ENCODE measurements at regions not wholly inside any gene's neighbourhood (a gene's known extent, or its start where the extent isn't known, plus 50 kb on each side); places are given as distances from the start of the nearest gene placed in this dataset.
"Not testable (repeated sequence)": the region's sequence is repeated elsewhere in the genome, so short reads cannot be mapped to it uniquely, and the experiment has no call there.

- no CpG with 5 or more reads among the region's 19 CpGs for WGBS (ENCODE audit: insufficient coverage, insufficient read length)
- no peaks in the 10 kb centered on the region for H3K9me3 ChIP-seq (ENCODE audit: control insufficient read depth, insufficient read depth, low read length)
- H3K27ac ChIP-seq (ENCODE audit: low read length), result no peak overlapping the region
- no peak overlapping the region for H3K4me3 ChIP-seq (ENCODE audit: low read length)
- no peaks in the 10 kb centered on the region for H3K27me3 ChIP-seq (ENCODE audit: control insufficient read depth, insufficient read depth, low read length)
- DNase-seq (ENCODE audit: low read depth, low spot score), result no peak
- H3K36me3 ChIP-seq (ENCODE audit: control insufficient read depth, insufficient read depth, low read length), result no peaks in the 10 kb centered on the region
- H3K4me1 ChIP-seq (ENCODE audit: control insufficient read depth, insufficient read depth, low read length), result no peaks in the 10 kb centered on the region
These were observed 275.4 kb downstream of the SHOX start for GRCh38 chrX:905848-906566.

GRCh38 chrX:903116-903515 lies 272.5 kb downstream of the SHOX start:
- no peaks in the 10 kb centered on the region for H3K36me3 ChIP-seq (ENCODE audit: control insufficient read depth, insufficient read depth, low read length)

DNA sequence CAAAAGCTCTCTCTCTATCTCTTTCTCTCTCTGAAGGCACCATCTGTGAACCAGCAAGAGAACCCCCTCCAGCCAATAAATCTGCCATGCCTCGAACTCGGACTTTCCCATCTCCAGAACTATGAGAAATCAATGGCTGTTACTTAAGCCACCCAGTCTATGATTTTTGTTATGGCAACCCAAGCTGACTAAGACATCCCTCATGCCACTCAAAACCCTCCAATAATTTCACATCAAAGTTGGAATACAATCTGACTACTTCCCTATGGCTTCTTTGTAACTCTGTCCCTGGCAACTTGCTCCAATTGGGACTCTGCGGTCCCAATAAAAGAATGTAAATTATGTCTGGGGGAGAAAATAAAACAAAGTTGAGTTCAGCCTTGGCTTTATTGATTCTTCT lies 265.7 kb downstream of the SHOX start:
- DNase-seq (ENCODE audit: low read depth, low spot score), result no peak
- no peaks in the 10 kb centered on the region for H3K36me3 ChIP-seq (ENCODE audit: control insufficient read depth, insufficient read depth, low read length)
- H3K4me3 ChIP-seq (ENCODE audit: low read length), result no peak overlapping the region
- WGBS (ENCODE audit: insufficient coverage, insufficient read length), result no CpG with 5 or more reads among the region's 3 CpGs
- H3K9me3 ChIP-seq (ENCODE audit: control insufficient read depth, insufficient read depth, low read length), result peaks cover 3% of the 10 kb centered on the region; the same call in 1 of the 2 replicates
- no peak overlapping the region for H3K27ac ChIP-seq (ENCODE audit: low read length)
- no peaks in the 10 kb centered on the region for H3K27me3 ChIP-seq (ENCODE audit: control insufficient read depth, insufficient read depth, low read length)
- no peaks in the 10 kb centered on the region for H3K4me1 ChIP-seq (ENCODE audit: control insufficient read depth, insufficient read depth, low read length)

More at GRCh38 chrX:903116-903515, 272.5 kb downstream of the SHOX start:
- Histone ChIP-seq H3K9me3 (ENCODE audit: control insufficient read depth, insufficient read depth, low read length) (no peaks in the 10 kb centered on the region), H3K27ac (ENCODE audit: low read length) (no peak overlapping the region), H3K4me3 (ENCODE audit: low read length) (no peak overlapping the region), H3K27me3 (ENCODE audit: control insufficient read depth, insufficient read depth, low read length) (no peaks in the 10 kb centered on the region), H3K4me1 (ENCODE audit: control insufficient read depth, insufficient read depth, low read length) (no peaks in the 10 kb centered on the region)
- WGBS (ENCODE audit: insufficient coverage, insufficient read length), result no CpG with 5 or more reads among the region's 15 CpGs
- DNase-seq (ENCODE audit: low read depth, low spot score), result no peak

DNA sequence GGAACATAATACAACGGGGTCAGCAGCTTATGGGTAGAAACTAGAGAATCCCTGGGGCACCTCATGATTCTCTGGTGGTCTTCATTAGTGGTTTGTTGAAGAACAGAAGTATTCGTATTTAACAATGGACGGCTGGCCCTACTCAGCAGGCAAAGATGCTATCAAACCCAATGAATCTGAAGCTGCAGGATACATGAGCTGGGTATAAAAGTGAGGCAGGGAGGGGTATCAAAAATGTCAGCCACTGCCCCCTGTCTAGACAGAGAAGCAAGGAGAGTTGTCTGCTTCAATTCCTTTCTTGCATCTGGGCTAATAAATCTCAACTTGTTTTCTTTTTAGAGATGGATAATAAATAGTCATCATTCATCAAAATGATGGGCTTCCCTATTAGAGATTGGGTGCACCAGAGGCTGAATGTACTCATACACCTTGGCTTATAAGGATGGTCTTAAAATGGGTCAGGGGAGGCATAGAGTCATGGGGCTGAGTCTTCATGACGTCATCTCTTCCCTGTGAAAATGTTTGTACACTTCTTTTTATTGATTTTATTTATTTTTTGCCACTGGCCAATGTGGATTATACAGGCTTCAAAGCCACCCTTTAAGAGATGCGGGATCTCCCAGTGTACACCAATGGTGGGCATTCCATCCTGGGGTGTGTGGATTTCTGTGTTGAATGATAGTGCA lies 259.5 kb downstream of the SHOX start:
- Histone ChIP-seq H3K9me3 (ENCODE audit: control insufficient read depth, insufficient read depth, low read length) (peaks cover 4% of the 10 kb centered on the region; the same call in 1 of the 2 replicates), H3K4me1 (ENCODE audit: control insufficient read depth, insufficient read depth, low read length) (no peaks in the 10 kb centered on the region), H3K27me3 (ENCODE audit: control insufficient read depth, insufficient read depth, low read length) (no peaks in the 10 kb centered on the region), H3K36me3 (ENCODE audit: control insufficient read depth, insufficient read depth, low read length) (no peaks in the 10 kb centered on the region), H3K27ac (ENCODE audit: low read length) (no peak overlapping the region), H3K4me3 (ENCODE audit: low read length) (no peak overlapping the region)
- WGBS (ENCODE audit: insufficient coverage, insufficient read length), result no CpG with 5 or more reads among the region's 5 CpGs
- DNase-seq (ENCODE audit: low read depth, low spot score), result no peak

DNA sequence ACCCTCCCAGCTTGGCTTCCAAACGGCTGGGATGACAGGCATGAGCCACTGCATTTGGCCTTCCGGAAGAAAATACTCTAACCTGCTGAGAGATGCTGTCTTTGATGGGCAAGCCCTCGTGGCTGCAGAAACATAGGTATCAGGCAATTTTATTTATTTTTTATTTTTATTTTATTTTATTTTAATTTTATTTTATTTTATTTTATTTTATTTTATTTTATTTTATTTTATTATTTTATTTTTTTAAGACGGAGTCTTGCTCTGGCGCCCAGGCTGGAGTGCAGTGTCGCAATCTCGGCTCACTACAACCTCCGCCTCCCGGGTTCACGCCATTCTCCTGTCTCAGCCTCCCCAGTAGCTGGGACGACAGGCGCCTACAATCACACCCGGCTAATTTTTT lies 257.1 kb downstream of the SHOX start:
- not testable (repeated sequence) for H3K4me3 ChIP-seq (ENCODE audit: low read length); H3K36me3 ChIP-seq (ENCODE audit: control insufficient read depth, insufficient read depth, low read length); DNase-seq (ENCODE audit: low read depth, low spot score); H3K9me3 ChIP-seq (ENCODE audit: control insufficient read depth, insufficient read depth, low read length); H3K27me3 ChIP-seq (ENCODE audit: control insufficient read depth, insufficient read depth, low read length); H3K27ac ChIP-seq (ENCODE audit: low read length); H3K4me1 ChIP-seq (ENCODE audit: control insufficient read depth, insufficient read depth, low read length)
- WGBS (ENCODE audit: insufficient coverage, insufficient read length), result no CpG with 5 or more reads among the region's 13 CpGs

- H3K36me3 ChIP-seq (ENCODE audit: control insufficient read depth, insufficient read depth, low read length), result no peaks in the 10 kb centered on the region
- no peak for DNase-seq (ENCODE audit: low read depth, low spot score)
- no CpG with 5 or more reads among the region's 10 CpGs for WGBS (ENCODE audit: insufficient coverage, insufficient read length)
- no peaks in the 10 kb centered on the region for H3K4me1 ChIP-seq (ENCODE audit: control insufficient read depth, insufficient read depth, low read length)
- no peak overlapping the region for H3K27ac ChIP-seq (ENCODE audit: low read length)
- H3K9me3 ChIP-seq (ENCODE audit: control insufficient read depth, insufficient read depth, low read length), result no peaks in the 10 kb centered on the region; the same call in 1 of the 2 replicates
- H3K4me3 ChIP-seq (ENCODE audit: low read length), result no peak overlapping the region
- no peaks in the 10 kb centered on the region for H3K27me3 ChIP-seq (ENCODE audit: control insufficient read depth, insufficient read depth, low read length)
These were observed 253.0 kb downstream of the SHOX start for GRCh38 chrX:883588-883987.

GRCh38 chrX:879756-880698 lies 249.4 kb downstream of the SHOX start:
- H3K4me3 ChIP-seq (ENCODE audit: low read length); DNase-seq (ENCODE audit: low read depth, low spot score); H3K9me3 ChIP-seq (ENCODE audit: control insufficient read depth, insufficient read depth, low read length); H3K27ac ChIP-seq (ENCODE audit: low read length); H3K36me3 ChIP-seq (ENCODE audit: control insufficient read depth, insufficient read depth, low read length); H3K27me3 ChIP-seq (ENCODE audit: control insufficient read depth, insufficient read depth, low read length); H3K4me1 ChIP-seq (ENCODE audit: control insufficient read depth, insufficient read depth, low read length): not testable (repeated sequence)
- WGBS (ENCODE audit: insufficient coverage, insufficient read length), result no CpG with 5 or more reads among the region's 11 CpGs

GRCh38 chrX:874061-874460 lies 243.5 kb downstream of the SHOX start:
- WGBS (ENCODE audit: insufficient coverage, insufficient read length), result no CpG with 5 or more reads among the region's 15 CpGs
- H3K27me3 ChIP-seq (ENCODE audit: control insufficient read depth, insufficient read depth, low read length), result no peaks in the 10 kb centered on the region
- no peak overlapping the region for H3K27ac ChIP-seq (ENCODE audit: low read length)
- no peak overlapping the region for H3K4me3 ChIP-seq (ENCODE audit: low read length)
- H3K4me1 ChIP-seq (ENCODE audit: control insufficient read depth, insufficient read depth, low read length), result no peaks in the 10 kb centered on the region
- H3K9me3 ChIP-seq (ENCODE audit: control insufficient read depth, insufficient read depth, low read length), result no peaks in the 10 kb centered on the region
- no peaks in the 10 kb centered on the region for H3K36me3 ChIP-seq (ENCODE audit: control insufficient read depth, insufficient read depth, low read length)
- DNase-seq (ENCODE audit: low read depth, low spot score), result no peak

DNA sequence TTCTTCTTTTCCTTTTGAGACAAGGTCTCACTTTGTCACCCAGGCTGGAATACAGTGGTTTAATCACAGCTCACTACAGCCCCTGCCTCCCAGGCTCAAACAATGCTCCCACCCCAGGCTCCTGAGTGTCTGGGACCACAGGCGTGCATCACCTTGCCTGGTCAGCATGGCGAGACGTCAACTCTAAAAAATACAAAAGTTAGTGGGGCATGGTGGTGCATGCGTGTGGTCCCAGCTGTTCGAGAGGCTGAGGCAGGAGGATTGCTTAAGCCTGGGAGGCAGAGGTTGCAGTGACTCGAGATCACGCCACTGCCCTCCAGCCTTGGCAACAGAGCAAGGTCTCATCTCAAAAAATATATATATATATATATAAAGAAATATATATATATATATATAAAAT lies 242.4 kb downstream of the SHOX start:
- Histone ChIP-seq H3K4me1 (ENCODE audit: control insufficient read depth, insufficient read depth, low read length) (no peaks in the 10 kb centered on the region), H3K4me3 (ENCODE audit: low read length) (no peak overlapping the region), H3K27me3 (ENCODE audit: control insufficient read depth, insufficient read depth, low read length) (no peaks in the 10 kb centered on the region), H3K27ac (ENCODE audit: low read length) (no peak overlapping the region), H3K9me3 (ENCODE audit: control insufficient read depth, insufficient read depth, low read length) (no peaks in the 10 kb centered on the region), H3K36me3 (ENCODE audit: control insufficient read depth, insufficient read depth, low read length) (no peaks in the 10 kb centered on the region)
- no peak for DNase-seq (ENCODE audit: low read depth, low spot score)
- WGBS (ENCODE audit: insufficient coverage, insufficient read length), result no CpG with 5 or more reads among the region's 7 CpGs

DNA sequence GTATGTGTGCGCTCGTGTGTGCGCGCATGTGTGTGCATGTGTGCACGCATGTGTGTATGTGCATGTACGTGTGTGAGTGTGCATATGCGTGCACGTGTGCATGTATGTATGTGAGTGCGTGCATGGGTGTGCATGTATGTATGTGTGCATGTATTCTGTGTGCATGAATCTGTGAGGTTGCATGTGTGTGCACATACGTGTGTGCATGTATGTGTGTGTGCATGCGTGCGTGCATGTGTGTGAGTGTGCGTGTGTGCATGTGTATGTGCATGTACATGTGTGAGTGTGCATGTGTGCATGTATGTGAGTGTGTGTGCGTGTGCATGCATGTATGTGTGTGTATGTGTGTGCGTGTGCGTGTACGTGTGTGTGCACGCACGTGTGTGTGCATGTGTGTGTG lies 241.5 kb downstream of the SHOX start:
- DNase-seq (ENCODE audit: low read depth, low spot score), result no peak
- Histone ChIP-seq H3K9me3 (ENCODE audit: control insufficient read depth, insufficient read depth, low read length) (no peaks in the 10 kb centered on the region), H3K4me1 (ENCODE audit: control insufficient read depth, insufficient read depth, low read length) (no peaks in the 10 kb centered on the region), H3K27ac (ENCODE audit: low read length) (no peak overlapping the region), H3K4me3 (ENCODE audit: low read length) (no peak overlapping the region), H3K27me3 (ENCODE audit: control insufficient read depth, insufficient read depth, low read length) (no peaks in the 10 kb centered on the region), H3K36me3 (ENCODE audit: control insufficient read depth, insufficient read depth, low read length) (no peaks in the 10 kb centered on the region)
- whole genome bisulfite sequencing (ENCODE audit: insufficient coverage, insufficient read length), result no CpG with 5 or more reads among the region's 19 CpGs
